Large intestine (tissue), 3 donors: ENCODE measurements at regions not wholly inside any gene's neighbourhood (a gene's known extent, or its start where the extent isn't known, plus 50 kb on each side); places are given as distances from the start of the nearest gene placed in this dataset.
"Not testable (repeated sequence)": the region's sequence is repeated elsewhere in the genome, so short reads cannot be mapped to it uniquely, and the experiment has no call there.

Experiments
- DNase-seq, 2 donors: peaks; one replicate each; pipeline versions ENCODE4 v3.0.0 to v3.0.0-alpha.2; 2013
- H3K27ac ChIP-seq: one replicate; pipeline ENCODE4 v1.5.1; 2013; ENCODE audit warnings: low read length
- H3K27me3 ChIP-seq: 2 replicates; pipeline ENCODE4 v1.6.1; 2013; ENCODE audit warnings: low read length; ENCODE audit not compliant: control insufficient read depth, insufficient read depth
- H3K36me3 ChIP-seq: 2 replicates; pipeline ENCODE4 v1.6.1; 2013; ENCODE audit warnings: low read length; ENCODE audit not compliant: control insufficient read depth, insufficient read depth
- H3K4me1 ChIP-seq: one replicate; pipeline ENCODE4 v1.6.1; 2013; ENCODE audit warnings: low read length; ENCODE audit not compliant: control insufficient read depth, insufficient read depth
- H3K4me3 ChIP-seq: one replicate; pipeline ENCODE4 v1.5.1; 2013; ENCODE audit warnings: low read length
- H3K9me3 ChIP-seq: one replicate; pipeline ENCODE4 v1.6.1; 2013; ENCODE audit warnings: mild to moderate bottlenecking, low read depth, low read length, moderate library complexity; ENCODE audit not compliant: control insufficient read depth
- WGBS: methylation state at CpG from one replicate; pipeline ENCODE4 v1.1.5; 2013; ENCODE audit warnings: low lambda C conversion rate; ENCODE audit not compliant: insufficient coverage; 5-methylcytosine and 5-hydroxymethylcytosine counted together

DNA sequence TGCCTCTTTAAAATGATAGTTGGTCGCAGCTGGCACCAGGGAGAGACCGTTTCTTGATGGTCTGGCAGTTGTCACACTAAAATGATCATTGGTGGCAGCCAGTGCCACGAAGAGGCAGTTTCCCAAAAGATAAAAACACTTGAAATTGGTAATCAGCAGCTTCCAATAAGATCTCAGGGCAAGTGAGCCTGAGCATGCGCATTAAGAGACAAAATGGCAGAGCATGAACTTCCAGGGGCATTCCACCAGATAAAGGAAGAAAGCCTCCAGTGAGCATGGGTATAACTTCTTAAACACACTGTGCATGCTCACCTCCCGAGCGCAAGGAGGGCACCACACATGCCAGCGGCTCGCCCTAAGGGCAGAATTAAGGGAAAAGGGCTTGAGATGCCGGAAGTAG lies 1594.2 kb upstream of the CDH9 start:
- no peaks in the 10 kb centered on the region for H3K27me3 ChIP-seq
- WGBS = 92% methylated on average over 2 of the region's 9 CpGs
- H3K27ac ChIP-seq = no peak overlapping the region

DNA sequence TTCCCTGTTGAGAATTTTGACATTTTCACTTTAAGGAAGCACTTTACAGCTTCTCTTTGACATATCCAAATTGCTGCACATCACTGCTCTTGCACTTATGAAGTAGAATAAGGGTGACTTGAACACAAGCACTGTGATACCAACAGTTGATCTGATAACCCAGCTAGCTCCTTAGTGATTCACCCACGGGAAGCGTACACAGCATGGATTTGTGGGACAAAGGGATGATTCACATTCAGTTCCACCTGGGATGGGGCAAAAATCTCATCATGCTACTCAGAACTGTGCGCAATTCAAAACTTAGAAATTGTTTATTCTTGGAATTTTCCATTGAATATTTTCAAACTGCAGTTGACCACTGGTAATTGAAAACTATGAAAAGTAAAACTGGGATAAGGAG lies 1565.5 kb upstream of the CDH9 start:
- no peaks in the 10 kb centered on the region for H3K27me3 ChIP-seq
- no peaks in the 10 kb centered on the region for H3K4me1 ChIP-seq
- DNase-seq = no peak
- no peak overlapping the region for H3K27ac ChIP-seq
- no peaks in the 10 kb centered on the region for H3K9me3 ChIP-seq
- H3K36me3 ChIP-seq = no peaks in the 10 kb centered on the region
- WGBS = 100% methylated on average over 1 of the region's 3 CpGs
- no peak overlapping the region for H3K4me3 ChIP-seq

More for the DNA sequence above, 1594.2 kb upstream of the CDH9 start:
- H3K4me3 ChIP-seq = no peak overlapping the region
- H3K4me1 ChIP-seq = no peaks in the 10 kb centered on the region
- peaks cover 2% of the 10 kb centered on the region for H3K9me3 ChIP-seq
- no peaks in the 10 kb centered on the region for H3K36me3 ChIP-seq
- DNase-seq = no peak

DNA sequence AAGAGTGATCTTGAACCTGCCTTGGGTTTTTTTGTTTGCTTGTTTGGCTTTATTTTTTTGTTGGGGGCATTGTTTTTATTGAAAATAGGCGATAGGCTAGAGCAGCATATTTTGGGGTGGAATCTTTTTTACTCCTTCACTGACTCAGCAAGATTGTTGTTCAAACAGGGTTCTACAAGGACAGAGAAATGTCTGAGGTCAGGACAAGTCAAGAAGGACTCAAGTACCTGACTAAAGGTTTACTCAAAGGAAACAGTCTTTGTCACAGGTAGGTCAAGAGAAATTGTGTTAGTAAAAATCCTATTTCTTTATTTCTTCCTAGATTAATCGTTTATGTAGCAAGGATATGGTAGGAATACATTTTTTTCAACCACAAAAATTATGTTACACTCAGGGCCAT lies 1564.0 kb upstream of the CDH9 start:
- Histone ChIP-seq H3K4me3 (no peak overlapping the region), H3K27me3 (no peaks in the 10 kb centered on the region), H3K9me3 (no peaks in the 10 kb centered on the region), H3K36me3 (no peaks in the 10 kb centered on the region), H3K27ac (no peak overlapping the region), H3K4me1 (no peaks in the 10 kb centered on the region)
- WGBS = 90% methylated on average over 2 of the region's 2 CpGs
- no peak for DNase-seq

DNA sequence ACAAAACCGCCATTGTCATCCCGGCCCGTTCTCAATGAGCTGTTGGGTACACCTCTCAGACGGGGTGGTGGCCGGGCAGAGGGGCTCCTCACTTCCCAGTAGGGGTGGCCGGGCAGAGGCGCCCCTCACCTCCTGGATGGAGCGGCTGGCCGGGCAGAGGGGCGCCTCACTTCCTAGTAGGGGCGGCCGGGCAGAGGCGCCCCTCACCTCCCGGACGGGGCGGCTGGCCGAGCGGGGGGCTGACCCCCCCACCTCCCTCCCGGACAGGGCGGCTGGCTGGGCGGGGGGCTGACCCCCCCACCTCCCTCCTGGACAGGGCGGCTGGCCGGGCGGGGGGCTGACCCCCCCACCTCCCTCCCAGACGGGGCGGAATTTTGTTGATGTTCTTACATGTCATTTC lies 1558.3 kb upstream of the CDH9 start:
- not testable (repeated sequence) for H3K4me3 ChIP-seq, H3K36me3 ChIP-seq, H3K27ac ChIP-seq, H3K9me3 ChIP-seq, H3K27me3 ChIP-seq, DNase-seq, H3K4me1 ChIP-seq
- no CpG with 5 or more reads among the region's 26 CpGs for WGBS

DNA sequence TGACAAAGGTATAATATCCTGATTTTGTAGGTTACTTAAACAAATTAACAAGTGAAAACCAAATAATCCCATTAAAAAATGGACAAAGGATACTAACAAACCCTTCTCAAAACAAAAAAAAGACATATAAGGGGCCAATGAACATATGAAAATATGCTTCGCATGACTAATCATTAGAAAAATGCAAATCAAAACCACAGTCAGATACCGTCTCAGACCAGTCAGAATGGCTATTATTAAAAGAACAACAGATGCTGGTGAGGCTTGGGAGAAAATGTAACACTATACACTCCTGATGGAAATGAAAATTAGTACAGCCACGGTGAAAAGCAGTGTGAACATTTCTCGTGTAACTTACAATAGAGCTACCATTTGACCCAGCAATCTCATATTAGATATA lies 1542.2 kb upstream of the CDH9 start:
- Histone ChIP-seq H3K27me3 (no peaks in the 10 kb centered on the region), H3K9me3 (no peaks in the 10 kb centered on the region), H3K27ac (no peak overlapping the region), H3K36me3 (no peaks in the 10 kb centered on the region), H3K4me3 (no peak overlapping the region), H3K4me1 (no peaks in the 10 kb centered on the region)
- DNase-seq = no peak
- WGBS = 74% methylated on average over 3 of the region's 4 CpGs

DNA sequence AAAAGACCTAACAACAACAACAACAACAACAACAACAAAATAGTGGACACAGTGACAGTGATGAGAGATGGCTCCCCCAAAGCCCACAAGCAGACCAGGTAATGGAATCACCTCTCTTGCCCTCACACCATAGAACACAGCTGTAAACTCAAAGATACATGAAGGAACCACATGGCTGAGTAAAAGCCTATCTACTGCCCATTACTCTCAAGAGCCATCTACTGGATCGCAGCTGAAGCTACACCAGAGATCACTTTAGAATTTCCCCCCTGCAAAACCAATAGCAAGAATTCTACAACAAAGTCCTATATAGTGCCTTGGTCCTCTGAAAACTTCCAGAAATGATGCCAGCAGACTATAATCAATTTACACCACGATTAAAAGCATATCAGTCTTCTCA lies 1537.6 kb upstream of the CDH9 start:
- H3K4me1 ChIP-seq = no peaks in the 10 kb centered on the region
- no peak overlapping the region for H3K4me3 ChIP-seq
- no peaks in the 10 kb centered on the region for H3K9me3 ChIP-seq
- H3K27me3 ChIP-seq = no peaks in the 10 kb centered on the region
- no peak for DNase-seq
- no peaks in the 10 kb centered on the region for H3K36me3 ChIP-seq
- WGBS = no CpG with 5 or more reads among the region's 2 CpGs
- H3K27ac ChIP-seq = no peak overlapping the region

DNA sequence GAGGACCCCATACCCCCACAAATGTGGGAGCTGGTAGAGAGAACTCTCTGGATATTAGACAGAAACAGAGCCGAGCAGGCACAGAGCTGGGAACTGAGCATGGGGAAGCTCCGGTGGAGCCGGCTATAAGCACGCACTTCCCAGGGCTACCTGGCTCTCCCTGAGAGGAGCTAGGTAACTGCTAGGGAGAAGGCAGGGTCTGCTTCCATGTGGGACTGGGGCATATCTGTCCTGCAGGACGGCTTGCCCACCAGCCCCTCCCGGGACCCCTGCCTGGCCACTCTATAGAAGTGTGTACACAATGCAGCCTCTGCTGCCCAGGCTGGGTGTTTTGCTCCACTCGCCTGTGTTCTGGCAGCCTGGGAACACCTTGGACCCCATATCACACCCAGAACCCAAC lies 1537.0 kb upstream of the CDH9 start:
- Histone ChIP-seq H3K4me3 (no peak overlapping the region), H3K27ac (no peak overlapping the region), H3K36me3 (no peaks in the 10 kb centered on the region), H3K4me1 (no peaks in the 10 kb centered on the region), H3K9me3 (no peaks in the 10 kb centered on the region), H3K27me3 (no peaks in the 10 kb centered on the region)
- WGBS = no CpG with 5 or more reads among the region's 7 CpGs
- no peak for DNase-seq

DNA sequence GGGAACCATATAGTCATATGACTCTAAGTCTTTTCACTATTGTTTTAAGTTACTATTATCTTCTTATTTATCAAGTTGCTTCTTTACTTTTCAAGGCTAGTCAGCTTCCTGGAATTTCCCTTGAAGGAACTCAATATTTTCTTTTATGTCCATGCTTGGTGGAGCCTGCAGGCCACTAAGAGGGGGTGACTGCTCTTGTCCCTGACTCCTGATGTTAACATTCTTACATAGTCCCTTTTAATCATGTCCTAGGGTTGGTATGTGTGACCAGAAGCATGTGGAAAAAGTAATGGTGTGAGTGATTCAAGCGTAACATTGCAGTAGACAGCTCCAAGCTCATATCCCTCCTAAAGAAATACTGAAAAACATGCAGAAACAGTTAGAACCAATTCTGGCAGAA lies 1536.2 kb upstream of the CDH9 start:
- no peaks in the 10 kb centered on the region for H3K4me1 ChIP-seq
- 100% methylated on average over 1 of the region's 1 CpG for WGBS

DNA sequence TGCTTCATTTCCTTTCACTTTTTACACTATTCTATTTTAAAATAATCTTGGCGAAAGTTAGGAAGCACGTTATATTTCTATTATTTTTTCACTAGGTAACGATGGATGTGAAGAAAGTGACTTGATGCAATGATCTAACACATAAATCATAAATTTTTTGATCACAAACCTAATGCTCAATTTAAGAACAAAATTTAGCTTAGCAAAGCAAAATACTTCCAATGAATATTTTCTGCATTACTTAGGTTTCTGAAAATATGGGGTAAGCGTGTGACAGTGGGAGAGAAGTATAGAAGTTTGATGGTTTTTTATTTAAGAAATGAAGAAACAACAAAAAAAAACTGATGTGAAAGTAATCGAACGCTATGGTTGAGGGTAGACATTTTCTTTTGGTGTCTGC lies 1528.7 kb upstream of the CDH9 start:
- Histone ChIP-seq H3K36me3 (no peaks in the 10 kb centered on the region), H3K4me1 (no peaks in the 10 kb centered on the region), H3K27ac (no peak overlapping the region), H3K27me3 (no peaks in the 10 kb centered on the region), H3K9me3 (no peaks in the 10 kb centered on the region), H3K4me3 (no peak overlapping the region)
- WGBS = 95% methylated on average over 6 of the region's 6 CpGs
- DNase-seq = no peak

More for the DNA sequence above, 1536.2 kb upstream of the CDH9 start:
- H3K9me3 ChIP-seq = no peaks in the 10 kb centered on the region
- H3K27me3 ChIP-seq = no peaks in the 10 kb centered on the region
- no peak overlapping the region for H3K27ac ChIP-seq
- DNase-seq = no peak
- no peak overlapping the region for H3K4me3 ChIP-seq
- H3K36me3 ChIP-seq = no peaks in the 10 kb centered on the region

DNA sequence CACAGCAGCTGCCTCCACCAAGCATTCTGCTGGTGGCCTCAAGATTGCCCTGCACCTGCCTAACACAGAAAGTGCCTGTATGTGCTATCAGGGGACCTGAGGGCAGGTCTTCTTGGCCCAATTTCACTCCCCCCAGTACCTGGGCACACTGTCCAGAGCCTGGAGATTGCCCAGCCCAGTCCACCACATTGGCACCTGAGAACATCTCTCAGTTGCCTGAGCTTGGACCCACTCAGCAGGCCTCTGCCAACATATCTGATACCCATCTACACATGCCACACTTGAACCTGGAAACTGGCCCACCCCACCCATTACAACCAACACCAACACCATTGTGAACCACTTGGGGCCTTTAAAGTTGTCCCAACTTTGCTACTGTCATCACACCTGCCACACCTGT lies 1523.1 kb upstream of the CDH9 start:
- Histone ChIP-seq H3K4me3 (no peak overlapping the region), H3K9me3 (peaks cover 5% of the 10 kb centered on the region), H3K36me3 (no peaks in the 10 kb centered on the region), H3K27me3 (no peaks in the 10 kb centered on the region), H3K4me1 (no peaks in the 10 kb centered on the region), H3K27ac (no peak overlapping the region)
- no peak for DNase-seq

DNA sequence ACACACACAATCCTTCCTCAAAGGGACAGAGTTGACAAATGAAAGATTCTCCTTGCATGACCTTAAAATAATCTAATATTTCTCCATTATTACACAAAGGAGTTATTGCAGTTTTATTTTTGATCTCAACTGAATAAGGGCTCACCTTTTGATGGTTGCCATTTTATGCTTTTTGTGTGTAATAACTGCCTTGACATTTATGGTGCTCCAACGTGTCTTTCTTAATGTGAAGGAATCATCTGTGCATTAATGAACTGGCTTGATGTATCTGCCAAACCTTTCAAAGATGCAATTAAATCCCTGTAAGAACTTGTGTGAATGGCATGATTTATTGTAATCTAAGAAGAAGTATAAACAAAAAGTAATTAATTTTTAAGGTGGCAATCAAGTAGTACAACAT lies 1519.8 kb upstream of the CDH9 start:
- no peak for DNase-seq
- H3K4me1 ChIP-seq = no peaks in the 10 kb centered on the region
- no peaks in the 10 kb centered on the region for H3K36me3 ChIP-seq
- no peak overlapping the region for H3K27ac ChIP-seq
- H3K4me3 ChIP-seq = no peak overlapping the region
- H3K9me3 ChIP-seq = peaks cover 5% of the 10 kb centered on the region
- no CpG with 5 or more reads among the region's 1 CpG for WGBS
- no peaks in the 10 kb centered on the region for H3K27me3 ChIP-seq
